Body of pancreas (tissue), 4 donors: ENCODE measurements at regions not wholly inside any gene's neighbourhood (a gene's known extent, or its start where the extent isn't known, plus 50 kb on each side); places are given as distances from the start of the nearest gene placed in this dataset.

Source experiments
- POLR2A ChIP-seq, 3 donors: fragments of 450-650 bp; IDR thresholded peaks; one replicate each; pipeline ENCODE4 v1.6.1; 2016; ENCODE audit warnings: antibody characterized with exemption in 3 of 3, mild to moderate bottlenecking in 2 of 3
- TF ChIP-seq, protein P1 (sequence below), 7 experiments: fragments of 450-650 bp in 4 of 7; fragments of 200-600 bp in 3 of 7; sonication (generic) in 3 of 7; IDR thresholded peaks; one replicate each; pipeline ENCODE4 v1.5.1; 2016 to 2019; ENCODE audit warnings: antibody characterized with exemption in 7 of 7

DNA sequence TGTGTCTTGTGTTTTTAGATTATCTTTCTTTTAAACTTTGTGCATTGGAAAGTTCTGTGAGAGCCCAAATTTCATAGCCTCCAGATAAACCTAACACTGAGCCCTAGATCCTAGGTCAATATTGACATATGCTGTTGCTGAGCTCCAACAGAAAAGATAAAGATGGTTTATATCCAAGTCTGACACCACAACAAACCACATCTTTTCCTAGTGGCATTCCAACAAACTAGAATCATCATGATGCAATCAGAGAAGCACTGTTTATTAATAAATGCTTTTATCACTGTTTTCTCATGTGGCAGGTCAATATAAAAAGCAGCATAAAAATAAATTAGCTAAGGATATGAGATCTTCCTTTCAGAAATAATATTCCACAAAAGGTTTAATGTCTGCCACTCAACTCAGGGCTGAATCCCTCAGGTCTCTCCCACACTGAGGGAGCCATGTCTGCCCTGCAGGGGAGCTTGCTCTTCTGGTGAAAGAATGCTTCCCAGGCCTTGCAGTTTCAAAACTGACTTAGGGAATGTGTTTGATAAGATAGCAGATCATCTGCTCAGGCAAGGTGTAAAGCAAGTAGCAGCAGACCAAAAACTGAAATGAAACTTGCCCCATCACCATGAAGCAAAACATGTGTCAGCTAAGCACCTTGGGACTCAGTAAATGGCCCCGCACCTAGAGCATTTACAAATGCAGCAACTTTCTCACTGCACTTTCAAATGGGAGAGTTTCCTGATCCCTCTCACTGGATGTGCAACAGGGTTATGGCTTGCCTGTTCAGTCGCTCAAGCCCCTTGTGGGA lies 493.0 kb downstream of the AGTPBP1 start:
- TF ChIP-seq, protein P1, sequence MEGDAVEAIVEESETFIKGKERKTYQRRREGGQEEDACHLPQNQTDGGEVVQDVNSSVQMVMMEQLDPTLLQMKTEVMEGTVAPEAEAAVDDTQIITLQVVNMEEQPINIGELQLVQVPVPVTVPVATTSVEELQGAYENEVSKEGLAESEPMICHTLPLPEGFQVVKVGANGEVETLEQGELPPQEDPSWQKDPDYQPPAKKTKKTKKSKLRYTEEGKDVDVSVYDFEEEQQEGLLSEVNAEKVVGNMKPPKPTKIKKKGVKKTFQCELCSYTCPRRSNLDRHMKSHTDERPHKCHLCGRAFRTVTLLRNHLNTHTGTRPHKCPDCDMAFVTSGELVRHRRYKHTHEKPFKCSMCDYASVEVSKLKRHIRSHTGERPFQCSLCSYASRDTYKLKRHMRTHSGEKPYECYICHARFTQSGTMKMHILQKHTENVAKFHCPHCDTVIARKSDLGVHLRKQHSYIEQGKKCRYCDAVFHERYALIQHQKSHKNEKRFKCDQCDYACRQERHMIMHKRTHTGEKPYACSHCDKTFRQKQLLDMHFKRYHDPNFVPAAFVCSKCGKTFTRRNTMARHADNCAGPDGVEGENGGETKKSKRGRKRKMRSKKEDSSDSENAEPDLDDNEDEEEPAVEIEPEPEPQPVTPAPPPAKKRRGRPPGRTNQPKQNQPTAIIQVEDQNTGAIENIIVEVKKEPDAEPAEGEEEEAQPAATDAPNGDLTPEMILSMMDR (IDR thresholded peaks at IDR 0.05) = no peak
- no peak for TF ChIP-seq POLR2A (IDR thresholded peaks at IDR 0.05)
